ES-I3 (cell line): ENCODE measurements at regions not wholly inside any gene's neighbourhood (a gene's known extent, or its start where the extent isn't known, plus 50 kb on each side); places are given as distances from the start of the nearest gene placed in this dataset.
A peak's percentile ranks its signal among the peaks of the same experiment; 100 is the strongest.
"Not testable (repeated sequence)": the region's sequence is repeated elsewhere in the genome, so short reads cannot be mapped to it uniquely, and the experiment has no call there.

Experiments used
- H3K36me3 ChIP-seq: 2 replicates; pipeline ENCODE4 v1.6.1; 2013; ENCODE audit warnings: mild to moderate bottlenecking, low read length, control low read depth, moderate library complexity; ENCODE audit not compliant: insufficient read depth
- H3K4me1 ChIP-seq: 2 replicates; pipeline ENCODE4 v1.6.1; 2013; ENCODE audit warnings: mild to moderate bottlenecking, control low read depth, low read length; ENCODE audit not compliant: insufficient read depth
- H3K9ac ChIP-seq: 2 replicates; pipeline ENCODE4 v1.6.1; 2013; ENCODE audit warnings: low read depth, mild to moderate bottlenecking, low read length, moderate library complexity
- H3K9me3 ChIP-seq: 2 replicates; pipeline ENCODE4 v1.6.1; 2013; ENCODE audit warnings: mild to moderate bottlenecking, low read length, moderate library complexity; ENCODE audit not compliant: control insufficient read depth, insufficient read depth

- no peak overlapping the region for H3K9ac ChIP-seq
- H3K9me3 ChIP-seq, result no peaks in the 10 kb centered on the region; the same call in 1 of the 2 replicates
- no peaks in the 10 kb centered on the region for H3K36me3 ChIP-seq
- peaks cover 1% of the 10 kb centered on the region; the same call in 1 of the 2 replicates for H3K4me1 ChIP-seq
These were observed 189.4 kb upstream of the FBXO33 start for GRCh38 chr14:39621678-39622077.

DNA sequence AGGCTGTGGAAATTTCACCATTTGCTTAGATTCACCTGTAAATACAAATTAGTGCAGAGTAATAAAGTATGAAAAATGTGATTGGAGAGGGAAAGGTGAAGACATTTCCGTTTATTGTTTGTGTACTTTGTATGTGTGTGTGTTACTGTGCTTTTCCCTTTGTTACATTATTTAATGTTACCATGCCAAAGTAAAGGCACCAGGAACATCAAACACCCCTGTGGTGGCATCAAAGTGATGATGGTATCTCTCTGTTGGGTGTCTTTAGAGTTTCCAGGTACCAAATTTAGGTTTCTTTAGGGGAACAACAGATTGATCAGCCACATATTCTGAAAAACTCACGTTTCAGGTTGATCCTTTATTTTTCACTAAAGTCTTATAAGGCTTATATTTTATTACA is 189.0 kb upstream of the FBXO33 start:
- Histone ChIP-seq H3K36me3 (no peaks in the 10 kb centered on the region), H3K9me3 (no peaks in the 10 kb centered on the region; the same call in 1 of the 2 replicates), H3K4me1 (peaks cover 5% of the 10 kb centered on the region; the same call in 1 of the 2 replicates), H3K9ac (no peak overlapping the region)

DNA sequence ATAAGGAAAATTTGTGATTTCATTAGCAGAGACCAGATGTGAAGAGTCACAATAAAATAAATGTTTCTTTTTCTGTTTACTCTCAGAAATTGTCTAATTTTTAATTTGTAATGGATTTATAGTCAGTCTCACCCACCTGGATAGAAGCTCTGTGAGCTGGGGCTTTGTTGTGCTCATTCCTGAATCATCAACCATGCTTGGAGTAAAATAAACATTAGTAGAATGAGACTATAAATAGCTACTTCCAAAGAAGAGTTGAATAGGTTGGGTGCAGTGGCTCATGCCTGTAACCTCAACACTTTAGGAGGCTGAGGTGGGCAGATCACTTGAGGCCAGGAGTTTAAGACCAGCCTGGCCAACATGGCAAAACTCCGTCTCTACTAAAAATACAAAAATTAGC is 185.3 kb upstream of the FBXO33 start:
- Histone ChIP-seq H3K9ac (no peak overlapping the region), H3K4me1 (peaks cover 5% of the 10 kb centered on the region; the same call in 1 of the 2 replicates), H3K9me3 (no peaks in the 10 kb centered on the region; the same call in 1 of the 2 replicates), H3K36me3 (no peaks in the 10 kb centered on the region)

- H3K4me1 ChIP-seq, result peaks cover 5% of the 10 kb centered on the region; the same call in 1 of the 2 replicates
These were observed 183.1 kb upstream of the FBXO33 start for GRCh38 chr14:39615352-39615751.

DNA sequence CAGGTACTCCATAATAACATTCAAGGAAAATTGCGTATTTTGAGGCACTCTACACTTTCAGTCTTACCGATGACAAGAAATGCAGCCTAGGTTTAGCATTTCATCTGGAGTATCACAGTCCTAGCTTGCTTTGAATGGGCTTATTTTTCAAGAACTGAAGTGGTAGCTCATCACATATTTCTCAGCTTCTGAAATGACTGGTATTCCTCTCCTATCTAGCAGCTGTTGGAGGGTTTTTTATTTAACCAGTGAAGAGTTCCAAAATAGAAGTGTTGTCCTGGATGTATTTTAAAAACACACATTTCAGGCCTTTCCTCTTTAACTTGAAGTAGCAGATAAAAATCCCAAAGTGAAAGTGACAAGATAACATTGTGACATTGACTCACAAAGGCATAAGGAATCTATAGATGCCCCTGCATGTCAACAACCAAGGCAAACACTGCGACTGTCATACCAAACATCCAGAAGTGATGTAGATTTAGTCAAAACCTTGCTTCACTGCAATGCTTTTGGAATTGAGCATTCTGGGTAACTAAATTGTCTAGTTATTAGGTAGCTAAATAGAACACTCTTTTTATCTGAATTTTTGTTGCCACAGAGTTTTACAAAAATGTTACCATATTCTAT is 182.2 kb upstream of the FBXO33 start:
- Histone ChIP-seq H3K9me3 (no peaks in the 10 kb centered on the region), H3K4me1 (peaks cover 5% of the 10 kb centered on the region; the same call in 1 of the 2 replicates), H3K9ac (no peak overlapping the region), H3K36me3 (no peaks in the 10 kb centered on the region)

More at GRCh38 chr14:39615352-39615751, 183.1 kb upstream of the FBXO33 start:
- H3K9ac ChIP-seq, result no peak overlapping the region
- H3K36me3 ChIP-seq, result no peaks in the 10 kb centered on the region
- no peaks in the 10 kb centered on the region for H3K9me3 ChIP-seq

DNA sequence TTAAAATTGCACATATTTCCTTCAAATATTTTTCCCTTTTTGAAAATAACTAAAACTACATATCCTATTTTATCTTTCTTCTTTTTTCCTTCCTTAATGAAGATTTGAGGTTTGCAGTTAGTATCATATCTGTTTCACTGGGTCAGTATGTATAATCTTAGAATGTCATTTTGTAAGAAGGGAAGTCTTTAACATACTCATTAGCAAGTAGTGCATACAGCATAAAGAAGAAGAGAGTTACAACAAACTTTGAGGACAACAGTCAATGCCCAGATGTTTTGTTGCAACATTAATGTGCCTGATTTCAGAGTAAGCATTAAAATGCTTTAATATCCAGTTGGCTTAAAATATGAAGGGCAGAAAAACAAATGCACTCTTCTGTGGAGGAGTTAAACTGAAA is 176.9 kb upstream of the FBXO33 start:
- Histone ChIP-seq H3K36me3 (no peaks in the 10 kb centered on the region), H3K9ac (no peak overlapping the region), H3K4me1 (no peaks in the 10 kb centered on the region), H3K9me3 (no peaks in the 10 kb centered on the region)

DNA sequence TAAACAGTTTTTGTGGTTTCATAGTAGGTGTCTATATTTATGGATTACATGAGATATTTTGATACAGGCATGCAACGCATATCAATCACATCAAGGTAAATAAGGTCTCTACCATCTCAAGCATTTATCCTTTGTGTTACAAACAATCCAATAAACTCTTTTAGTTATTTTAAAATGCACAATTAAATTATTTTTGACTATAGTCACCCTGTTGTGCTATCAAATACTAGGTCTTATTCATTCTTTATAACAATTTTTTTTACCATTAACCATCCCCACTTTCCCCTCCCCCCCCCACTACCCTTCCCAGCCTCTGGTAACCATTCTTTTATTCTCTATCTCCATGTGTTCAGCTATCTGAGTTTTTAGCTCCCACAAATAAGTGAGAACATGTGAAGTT is 175.7 kb upstream of the FBXO33 start:
- no peaks in the 10 kb centered on the region for H3K36me3 ChIP-seq
- no peaks in the 10 kb centered on the region for H3K9me3 ChIP-seq
- no peaks in the 10 kb centered on the region for H3K4me1 ChIP-seq
- no peak overlapping the region for H3K9ac ChIP-seq

DNA sequence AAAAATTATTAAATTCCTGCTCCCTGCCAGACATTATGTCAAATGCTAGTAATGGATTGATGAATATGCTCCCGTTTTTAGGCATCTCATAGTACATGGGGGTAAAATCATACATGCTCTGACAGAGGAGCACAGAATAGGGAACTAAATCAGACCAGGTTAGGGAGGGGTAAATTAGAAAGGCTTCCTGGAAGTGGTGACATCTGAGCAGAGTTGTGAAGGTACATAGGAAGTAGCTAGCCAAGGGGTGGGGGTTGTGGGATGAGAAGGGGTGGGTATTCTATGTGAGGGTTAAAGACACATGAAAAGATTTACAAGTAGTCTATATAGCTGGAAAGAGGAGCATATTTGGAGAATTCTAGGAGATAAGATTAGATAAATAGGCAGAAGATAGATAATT is 171.7 kb upstream of the FBXO33 start:
- no peaks in the 10 kb centered on the region for H3K36me3 ChIP-seq
- H3K9me3 ChIP-seq, result no peaks in the 10 kb centered on the region
- no peaks in the 10 kb centered on the region for H3K4me1 ChIP-seq
- H3K9ac ChIP-seq, result no peak overlapping the region

- no peaks in the 10 kb centered on the region for H3K9me3 ChIP-seq
- no peaks in the 10 kb centered on the region for H3K36me3 ChIP-seq
- H3K4me1 ChIP-seq, result no peaks in the 10 kb centered on the region
- no peak overlapping the region for H3K9ac ChIP-seq
These were observed 161.1 kb upstream of the FBXO33 start for GRCh38 chr14:39593377-39593776.

DNA sequence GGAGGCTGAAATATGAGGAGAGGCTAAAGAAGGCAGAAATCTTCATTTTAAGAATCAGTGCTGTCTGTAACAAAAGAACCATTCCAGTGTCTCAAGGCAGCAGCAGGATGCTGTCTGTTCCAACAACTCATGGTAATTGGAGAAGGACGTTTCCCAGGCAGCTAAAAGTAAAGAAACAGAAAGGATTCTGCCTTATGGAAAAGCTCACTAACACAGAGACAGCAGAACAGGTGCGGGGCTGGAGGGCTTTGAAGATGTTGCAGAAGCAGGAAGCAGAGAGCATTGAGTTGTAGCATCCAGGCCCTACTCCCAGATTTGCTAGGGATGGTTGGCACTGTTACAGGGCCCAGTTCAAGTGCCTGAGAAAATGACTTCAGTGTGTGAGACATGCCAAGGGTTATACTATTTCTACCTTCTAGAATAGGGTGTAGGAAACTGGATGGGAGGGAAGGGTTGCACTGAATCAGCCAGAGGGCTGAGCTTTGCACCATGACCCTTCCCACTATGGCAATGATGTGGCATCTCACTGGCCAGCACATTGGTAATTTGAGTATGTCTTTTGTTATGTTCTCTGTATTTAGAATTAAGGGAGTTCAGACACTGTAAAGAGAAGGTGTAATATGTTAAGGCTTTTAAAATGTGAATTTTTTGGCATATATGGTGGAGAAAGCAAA is 160.0 kb upstream of the FBXO33 start:
- Histone ChIP-seq H3K9ac (no peak overlapping the region), H3K4me1 (no peaks in the 10 kb centered on the region), H3K9me3 (no peaks in the 10 kb centered on the region), H3K36me3 (no peaks in the 10 kb centered on the region)

DNA sequence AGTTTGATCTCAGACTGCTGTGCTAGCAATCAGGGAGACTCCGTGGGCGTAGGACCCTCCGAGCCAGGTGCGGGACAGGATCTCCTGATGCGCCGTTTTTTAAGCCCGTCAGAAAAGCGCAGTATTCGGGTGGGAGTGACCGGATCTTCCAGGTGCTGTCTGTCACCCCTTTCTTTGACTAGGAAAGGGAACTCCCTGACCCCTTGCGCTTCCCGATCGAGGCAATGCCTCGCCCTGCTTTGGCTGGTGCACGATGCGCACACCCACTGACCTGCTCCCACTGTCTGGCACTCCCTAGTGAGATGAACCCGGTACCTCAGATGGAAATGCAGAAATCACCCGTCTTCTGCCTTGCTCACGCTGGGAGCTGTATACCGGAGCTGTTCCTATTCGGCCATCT is 157.6 kb upstream of the FBXO33 start:
- not testable (repeated sequence) for H3K36me3 ChIP-seq, H3K9me3 ChIP-seq, H3K4me1 ChIP-seq
- peak overlapping the region; percentile 29 for H3K9ac ChIP-seq

DNA sequence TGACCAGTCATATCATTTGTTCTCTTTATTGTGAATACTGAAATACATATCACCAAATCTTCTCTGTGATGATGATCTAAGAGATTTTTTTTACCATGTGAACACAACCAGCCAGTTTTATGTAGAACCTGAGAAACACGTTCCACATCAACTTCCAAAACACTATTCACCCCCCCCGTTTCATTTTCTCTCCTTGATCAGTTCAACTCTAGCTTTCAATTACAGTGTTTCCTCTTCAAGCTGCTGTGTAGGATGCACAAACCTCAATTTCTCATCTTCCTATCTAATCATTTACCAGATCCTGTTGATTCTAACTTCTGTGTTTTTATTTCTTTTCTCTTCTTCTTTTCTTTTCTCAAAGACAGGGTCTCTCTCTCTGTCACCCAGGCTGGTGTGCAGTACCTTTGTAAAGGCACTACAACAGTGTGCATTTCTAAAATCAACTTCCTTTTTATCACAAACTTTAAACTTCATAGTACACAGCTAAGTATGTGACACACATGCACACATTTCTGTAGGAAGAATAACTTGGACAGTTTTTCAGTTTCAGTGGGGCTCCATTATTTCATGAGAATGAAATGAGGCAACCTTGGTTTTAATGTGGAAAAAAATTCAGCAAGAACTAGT is 149.9 kb upstream of the FBXO33 start:
- Histone ChIP-seq H3K9ac (no peak overlapping the region), H3K36me3 (no peaks in the 10 kb centered on the region), H3K4me1 (peaks cover 4% of the 10 kb centered on the region; the same call in 1 of the 2 replicates), H3K9me3 (no peaks in the 10 kb centered on the region)

DNA sequence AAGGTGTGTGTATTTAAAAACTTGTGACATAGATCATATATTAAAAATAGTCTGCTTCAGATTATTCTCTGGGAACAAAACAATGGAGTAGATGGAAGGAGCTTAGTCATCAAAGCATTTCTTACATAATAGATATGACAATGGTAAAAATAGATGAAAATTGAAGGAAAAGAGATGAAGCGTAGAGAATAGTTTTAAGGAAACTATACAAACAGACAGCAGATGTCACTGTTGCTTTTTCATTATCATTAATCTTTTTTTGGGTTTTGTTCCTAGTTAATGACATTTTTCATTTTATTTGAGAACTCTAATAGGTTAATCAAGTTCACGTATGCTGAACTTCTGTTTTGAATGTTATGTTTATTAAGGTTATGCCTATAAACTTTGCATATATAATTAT is 149.2 kb upstream of the FBXO33 start:
- Histone ChIP-seq H3K9ac (no peak overlapping the region), H3K36me3 (no peaks in the 10 kb centered on the region), H3K4me1 (peaks cover 4% of the 10 kb centered on the region; the same call in 1 of the 2 replicates), H3K9me3 (no peaks in the 10 kb centered on the region)

- Histone ChIP-seq H3K9ac (no peak overlapping the region), H3K4me1 (peaks cover 4% of the 10 kb centered on the region; the same call in 1 of the 2 replicates), H3K9me3 (no peaks in the 10 kb centered on the region), H3K36me3 (no peaks in the 10 kb centered on the region)
These were observed 148.5 kb upstream of the FBXO33 start for GRCh38 chr14:39580696-39581095.

- no peaks in the 10 kb centered on the region for H3K9me3 ChIP-seq
- H3K9ac ChIP-seq, result no peak overlapping the region
- H3K4me1 ChIP-seq, result peaks cover 4% of the 10 kb centered on the region; the same call in 1 of the 2 replicates
- H3K36me3 ChIP-seq, result no peaks in the 10 kb centered on the region
These were observed 144.5 kb upstream of the FBXO33 start for GRCh38 chr14:39576736-39577135.
